ENCODE measurements at regions not wholly inside any gene's neighbourhood (a gene's known extent, or its start where the extent isn't known, plus 50 kb on each side); places are given as distances from the start of the nearest gene placed in this dataset.
A peak's percentile ranks its signal among the peaks of the same experiment; 100 is the strongest.

DNA sequence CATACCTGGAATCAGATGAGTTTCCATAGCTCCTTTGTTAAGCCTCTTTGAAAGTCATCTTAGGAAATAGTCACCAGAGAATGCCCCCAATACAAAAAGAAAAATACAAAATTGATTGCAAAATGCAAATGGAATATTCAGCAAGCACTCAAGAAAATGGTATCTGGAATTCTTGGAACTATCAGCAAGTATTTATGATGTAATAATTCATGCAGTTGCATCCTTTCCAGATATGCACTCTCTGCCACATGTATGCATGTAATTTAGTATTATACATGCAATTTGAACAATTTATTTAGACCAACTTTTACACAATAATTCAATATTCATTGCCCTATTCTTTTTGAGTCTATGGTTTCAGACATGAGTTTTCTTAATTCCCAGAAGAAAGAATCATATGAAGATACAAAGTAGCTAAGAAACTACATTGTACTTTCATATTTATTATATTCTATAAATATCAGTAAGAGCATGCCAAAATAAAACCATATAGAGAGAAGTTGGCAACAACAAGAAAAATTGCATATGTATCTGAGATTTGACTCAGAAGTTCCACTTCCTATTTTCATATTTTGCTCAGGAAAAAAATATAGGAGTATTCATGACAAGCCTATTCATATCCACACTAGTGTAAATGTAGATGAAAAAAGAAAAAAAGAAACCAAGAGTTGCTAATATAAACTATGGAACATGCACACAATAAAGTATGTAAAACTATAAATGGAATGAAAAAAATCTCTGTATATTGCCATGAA, 338.5 kb downstream of the SEMA3D start:
- POLR2A ChIA-PET: no interaction called here
- no peaks in the 10 kb centered on the region; the same call in 1 of the 2 replicates for H3K9me2 ChIP-seq
- no peak for TF ChIP-seq SIN3A (IDR thresholded peaks at IDR 0.05; ENCODE audit: borderline replicate concordance, low read depth, low read length)
- TF ChIP-seq EP300 (IDR thresholded peaks at IDR 0.05; ENCODE audit: borderline replicate concordance in 1 of 2, low read depth in 1 of 2, low read length in 1 of 2): no peak
- no peak for TF ChIP-seq MEF2A (IDR thresholded peaks at IDR 0.05; ENCODE audit: borderline replicate concordance, low read depth)
- TF ChIP-seq TCF12 (IDR thresholded peaks at IDR 0.05): no peak
- no peak for TF ChIP-seq ELF1 (IDR thresholded peaks at IDR 0.05)
- no peak for TF ChIP-seq YY1 (IDR thresholded peaks at IDR 0.05; ENCODE audit: low read depth)
- no peak for TF ChIP-seq CHD2 (IDR thresholded peaks at IDR 0.05; ENCODE audit: low read length, partially characterized antibody)
- TF ChIP-seq, protein P1, sequence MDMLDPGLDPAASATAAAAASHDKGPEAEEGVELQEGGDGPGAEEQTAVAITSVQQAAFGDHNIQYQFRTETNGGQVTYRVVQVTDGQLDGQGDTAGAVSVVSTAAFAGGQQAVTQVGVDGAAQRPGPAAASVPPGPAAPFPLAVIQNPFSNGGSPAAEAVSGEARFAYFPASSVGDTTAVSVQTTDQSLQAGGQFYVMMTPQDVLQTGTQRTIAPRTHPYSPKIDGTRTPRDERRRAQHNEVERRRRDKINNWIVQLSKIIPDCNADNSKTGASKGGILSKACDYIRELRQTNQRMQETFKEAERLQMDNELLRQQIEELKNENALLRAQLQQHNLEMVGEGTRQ (IDR thresholded peaks at IDR 0.05; ENCODE audit: borderline replicate concordance, low read depth, low read length): no peak
- TF ChIP-seq RFX5 (IDR thresholded peaks at IDR 0.05; ENCODE audit: low read length): no peak
- no peak for TF ChIP-seq NFIC (IDR thresholded peaks at IDR 0.05; ENCODE audit: borderline replicate concordance)
- TF ChIP-seq FOXM1 (IDR thresholded peaks at IDR 0.05; ENCODE audit: low read depth): no peak
- H3K4me3 ChIP-seq (ENCODE audit: low read depth in 2 of 2, low read length in 1 of 2): no peak overlapping the region
- no peak overlapping the region for H3K9ac ChIP-seq
- H3F3A ChIP-seq (replicated peaks; ENCODE audit: insufficient read depth): no peaks in the 10 kb centered on the region
- CTCF ChIA-PET: interaction anchor here (0.6 kb wide), 1 partner anchor 11 kb away, joined by 3 read pairs; no protein-coding TSS in a partner anchor
- no peaks in the 10 kb centered on the region for H3K79me2 ChIP-seq (ENCODE audit: insufficient read depth)
- H2AFZ ChIP-seq (ENCODE audit: low read depth): 0 out of 2 replicates have a peak overlapping the region, but pooled peaks have one; percentile 21
- no peak for DNase-seq
- H3K9me3 ChIP-seq: no peaks in the 10 kb centered on the region
- peaks cover 0 to under 1% of the 10 kb centered on the region in 2 experiments; a peak in 1 of 4 replicates for H3K4me1 ChIP-seq (ENCODE audit: control insufficient read depth in 1 of 2, insufficient read depth in 2 of 2, low read depth in 1 of 2, low read length in 1 of 2)
- H3K36me3 ChIP-seq (replicated peaks in 1 of 2; ENCODE audit: control insufficient read depth in 1 of 2, insufficient read depth in 2 of 2, low read length in 1 of 2): no peaks in the 10 kb centered on the region
- H3K27me3 ChIP-seq (ENCODE audit: insufficient read depth): no peaks in the 10 kb centered on the region
- no peaks in the 10 kb centered on the region for H4K20me1 ChIP-seq (ENCODE audit: insufficient read depth)
- no peak overlapping the region for H3K27ac ChIP-seq (ENCODE audit: low read depth in 2 of 2, low read length in 1 of 2)
- H3K4me2 ChIP-seq: no peak overlapping the region

DNA sequence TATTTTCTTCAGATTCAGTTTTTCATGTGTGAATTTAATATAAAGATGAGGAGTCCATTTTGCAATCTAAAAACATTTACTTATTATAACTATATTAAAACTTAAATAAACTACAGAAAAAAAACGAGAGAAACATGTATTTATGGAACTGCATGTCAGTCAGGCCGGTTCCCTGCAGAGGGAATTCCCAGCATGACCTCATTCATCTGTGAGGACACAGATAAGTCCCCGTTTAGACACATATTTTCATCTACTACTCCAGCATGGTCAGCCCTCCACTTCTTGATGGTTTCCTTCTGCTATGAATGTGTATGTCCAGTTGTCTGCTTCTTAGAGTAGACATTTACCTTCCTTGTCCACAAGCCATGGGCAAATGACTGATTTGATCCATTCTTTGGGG, 339.1 kb downstream of the SEMA3D start:
- no peaks in the 10 kb centered on the region for H3F3A ChIP-seq (replicated peaks; ENCODE audit: insufficient read depth)
- H3K79me2 ChIP-seq (ENCODE audit: insufficient read depth): no peaks in the 10 kb centered on the region
- H3K27ac ChIP-seq (ENCODE audit: low read depth in 2 of 2, low read length in 1 of 2): no peak overlapping the region
- no peak overlapping the region for H3K9ac ChIP-seq
- no peaks in the 10 kb centered on the region for H3K27me3 ChIP-seq (ENCODE audit: insufficient read depth)
- no peaks in the 10 kb centered on the region; the same call in 1 of the 2 replicates for H3K9me2 ChIP-seq
- no peaks in the 10 kb centered on the region for H3K9me3 ChIP-seq
- DNase-seq: no peak
- no peak overlapping the region for H3K4me2 ChIP-seq
- TF ChIP-seq, protein P2, sequence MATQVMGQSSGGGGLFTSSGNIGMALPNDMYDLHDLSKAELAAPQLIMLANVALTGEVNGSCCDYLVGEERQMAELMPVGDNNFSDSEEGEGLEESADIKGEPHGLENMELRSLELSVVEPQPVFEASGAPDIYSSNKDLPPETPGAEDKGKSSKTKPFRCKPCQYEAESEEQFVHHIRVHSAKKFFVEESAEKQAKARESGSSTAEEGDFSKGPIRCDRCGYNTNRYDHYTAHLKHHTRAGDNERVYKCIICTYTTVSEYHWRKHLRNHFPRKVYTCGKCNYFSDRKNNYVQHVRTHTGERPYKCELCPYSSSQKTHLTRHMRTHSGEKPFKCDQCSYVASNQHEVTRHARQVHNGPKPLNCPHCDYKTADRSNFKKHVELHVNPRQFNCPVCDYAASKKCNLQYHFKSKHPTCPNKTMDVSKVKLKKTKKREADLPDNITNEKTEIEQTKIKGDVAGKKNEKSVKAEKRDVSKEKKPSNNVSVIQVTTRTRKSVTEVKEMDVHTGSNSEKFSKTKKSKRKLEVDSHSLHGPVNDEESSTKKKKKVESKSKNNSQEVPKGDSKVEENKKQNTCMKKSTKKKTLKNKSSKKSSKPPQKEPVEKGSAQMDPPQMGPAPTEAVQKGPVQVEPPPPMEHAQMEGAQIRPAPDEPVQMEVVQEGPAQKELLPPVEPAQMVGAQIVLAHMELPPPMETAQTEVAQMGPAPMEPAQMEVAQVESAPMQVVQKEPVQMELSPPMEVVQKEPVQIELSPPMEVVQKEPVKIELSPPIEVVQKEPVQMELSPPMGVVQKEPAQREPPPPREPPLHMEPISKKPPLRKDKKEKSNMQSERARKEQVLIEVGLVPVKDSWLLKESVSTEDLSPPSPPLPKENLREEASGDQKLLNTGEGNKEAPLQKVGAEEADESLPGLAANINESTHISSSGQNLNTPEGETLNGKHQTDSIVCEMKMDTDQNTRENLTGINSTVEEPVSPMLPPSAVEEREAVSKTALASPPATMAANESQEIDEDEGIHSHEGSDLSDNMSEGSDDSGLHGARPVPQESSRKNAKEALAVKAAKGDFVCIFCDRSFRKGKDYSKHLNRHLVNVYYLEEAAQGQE (IDR thresholded peaks at IDR 0.05; ENCODE audit: low read depth, low read length): no peak
- no peak for TF ChIP-seq TEAD4 (IDR thresholded peaks at IDR 0.05; ENCODE audit: borderline replicate concordance, insufficient read depth)
- no peak for TF ChIP-seq EZH2phosphoT487 (IDR thresholded peaks at IDR 0.05; ENCODE audit: borderline replicate concordance, low read depth)
- TF ChIP-seq, protein P3, sequence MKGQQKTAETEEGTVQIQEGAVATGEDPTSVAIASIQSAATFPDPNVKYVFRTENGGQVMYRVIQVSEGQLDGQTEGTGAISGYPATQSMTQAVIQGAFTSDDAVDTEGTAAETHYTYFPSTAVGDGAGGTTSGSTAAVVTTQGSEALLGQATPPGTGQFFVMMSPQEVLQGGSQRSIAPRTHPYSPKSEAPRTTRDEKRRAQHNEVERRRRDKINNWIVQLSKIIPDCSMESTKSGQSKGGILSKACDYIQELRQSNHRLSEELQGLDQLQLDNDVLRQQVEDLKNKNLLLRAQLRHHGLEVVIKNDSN (IDR thresholded peaks at IDR 0.05; ENCODE audit: borderline replicate concordance, low read depth): no peak
- TF ChIP-seq, protein P4, sequence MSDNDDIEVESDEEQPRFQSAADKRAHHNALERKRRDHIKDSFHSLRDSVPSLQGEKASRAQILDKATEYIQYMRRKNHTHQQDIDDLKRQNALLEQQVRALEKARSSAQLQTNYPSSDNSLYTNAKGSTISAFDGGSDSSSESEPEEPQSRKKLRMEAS (IDR thresholded peaks at IDR 0.05; ENCODE audit: low read depth): no peak
- POLR2A ChIA-PET: no interaction called here
- no peaks in the 10 kb centered on the region for H3K36me3 ChIP-seq (replicated peaks in 1 of 2; ENCODE audit: control insufficient read depth in 1 of 2, insufficient read depth in 2 of 2, low read length in 1 of 2)
- WGBS (ENCODE audit: low lambda C conversion rate): 59% methylated on average over 3 of the region's 3 CpGs
- H3K4me3 ChIP-seq (ENCODE audit: low read depth in 2 of 2, low read length in 1 of 2): no peak overlapping the region
- H3K4me1 ChIP-seq (ENCODE audit: control insufficient read depth in 1 of 2, insufficient read depth in 2 of 2, low read depth in 1 of 2, low read length in 1 of 2): no peaks in the 10 kb centered on the region
- H2AFZ ChIP-seq (ENCODE audit: low read depth): 0 out of 2 replicates have a peak overlapping the region, but pooled peaks have one; percentile 21
- CTCF ChIA-PET: interaction anchor here (0.6 kb wide), 1 partner anchor 11 kb away, joined by 3 read pairs; no protein-coding TSS in a partner anchor
- H4K20me1 ChIP-seq (ENCODE audit: insufficient read depth): no peaks in the 10 kb centered on the region
